Heart left ventricle (tissue), 13 donors: ENCODE measurements at regions not wholly inside any gene's neighbourhood (a gene's known extent, or its start where the extent isn't known, plus 50 kb on each side); places are given as distances from the start of the nearest gene placed in this dataset.

Experiments used
- POLR2A ChIP-seq, 2 donors: fragments of 450-650 bp; IDR thresholded peaks; one replicate each; pipeline ENCODE4 v1.6.1; 2017; ENCODE audit warnings: antibody characterized with exemption in 2 of 2, mild to moderate bottlenecking in 2 of 2, moderate library complexity in 2 of 2
- TF ChIP-seq, protein P1 (sequence below), 12 donors: fragments of 200-600 bp; sonication (generic) in 4 of 12; IDR thresholded peaks; one replicate each; pipeline versions ENCODE4 v1.5.0 to v1.8.0; 2018 to 2022; ENCODE audit warnings: antibody characterized with exemption in 12 of 12, mild to moderate bottlenecking in 5 of 12
- donor health status: ischemic (EF 13 %, LVEDD 7.1; RV severe dilation, severe dysfunction).
- donor health status: DM: no; HTN: yes; CAD: no.
- donor health status: DM: no; HTN: no; CAD: no.
- donor health status: ischemic (EF 25% LVEDD 6.9; RV normal size, moderate dysfunction).
- donor health status: ischemic (EF 25% LVEDD 5.7; RV mildly dilated, moderate dysfunction).
- donor health status: ischemic (EF 35%, LVEDD 5.7; RV mildly dilated, moderate dysfunction).
- donor health status: nonischemic (EF 11% LVEDD 7.7; RV severe dilation, severe dysfunction).
- donor health status: DM: yes; HTN: yes; CAD: no.
- donor health status: PGD.
- donor health status: ischemic (EF 29% LVEDD 5.4; RV normal size, mild dysfunction).
- donor health status: nonischemic (EF 23%, LVEDD 6.1; RV moderate dilation, normal function).

DNA sequence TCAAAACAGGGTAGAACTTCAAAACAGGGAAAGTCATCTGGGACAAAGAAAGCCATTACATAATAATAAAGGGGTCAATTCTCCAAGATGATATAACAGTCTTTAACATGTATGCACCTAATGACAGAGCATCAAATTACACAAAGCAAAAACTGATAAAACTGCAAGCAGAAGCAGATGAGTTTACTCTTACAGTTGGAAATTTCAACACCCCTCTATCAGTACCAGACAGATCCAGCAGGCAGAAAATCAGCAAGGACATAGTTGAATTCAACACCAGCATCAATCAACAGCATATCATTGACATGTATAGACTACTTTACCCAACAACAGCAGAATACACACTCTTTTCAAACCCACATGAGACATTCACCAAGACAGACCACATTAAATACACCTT, 233.0 kb upstream of the NEBL start:
- no peak for TF ChIP-seq POLR2A (IDR thresholded peaks at IDR 0.05)
- TF ChIP-seq, protein P1, sequence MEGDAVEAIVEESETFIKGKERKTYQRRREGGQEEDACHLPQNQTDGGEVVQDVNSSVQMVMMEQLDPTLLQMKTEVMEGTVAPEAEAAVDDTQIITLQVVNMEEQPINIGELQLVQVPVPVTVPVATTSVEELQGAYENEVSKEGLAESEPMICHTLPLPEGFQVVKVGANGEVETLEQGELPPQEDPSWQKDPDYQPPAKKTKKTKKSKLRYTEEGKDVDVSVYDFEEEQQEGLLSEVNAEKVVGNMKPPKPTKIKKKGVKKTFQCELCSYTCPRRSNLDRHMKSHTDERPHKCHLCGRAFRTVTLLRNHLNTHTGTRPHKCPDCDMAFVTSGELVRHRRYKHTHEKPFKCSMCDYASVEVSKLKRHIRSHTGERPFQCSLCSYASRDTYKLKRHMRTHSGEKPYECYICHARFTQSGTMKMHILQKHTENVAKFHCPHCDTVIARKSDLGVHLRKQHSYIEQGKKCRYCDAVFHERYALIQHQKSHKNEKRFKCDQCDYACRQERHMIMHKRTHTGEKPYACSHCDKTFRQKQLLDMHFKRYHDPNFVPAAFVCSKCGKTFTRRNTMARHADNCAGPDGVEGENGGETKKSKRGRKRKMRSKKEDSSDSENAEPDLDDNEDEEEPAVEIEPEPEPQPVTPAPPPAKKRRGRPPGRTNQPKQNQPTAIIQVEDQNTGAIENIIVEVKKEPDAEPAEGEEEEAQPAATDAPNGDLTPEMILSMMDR (IDR thresholded peaks at IDR 0.05), result no peak
